Heart left ventricle (tissue), 13 donors: ENCODE measurements at regions not wholly inside any gene's neighbourhood (a gene's known extent, or its start where the extent isn't known, plus 50 kb on each side); places are given as distances from the start of the nearest gene placed in this dataset.

ENCODE experiments used
- CTCF ChIP-seq, 12 donors: fragments of 200-600 bp; sonication (generic) in 4 of 12; IDR thresholded peaks; one replicate each; pipeline versions ENCODE4 v1.5.0 to v1.8.0; 2018 to 2022; ENCODE audit warnings: antibody characterized with exemption in 12 of 12, mild to moderate bottlenecking in 5 of 12
- POLR2A ChIP-seq, 2 donors: fragments of 450-650 bp; IDR thresholded peaks; one replicate each; pipeline ENCODE4 v1.6.1; 2017; ENCODE audit warnings: antibody characterized with exemption in 2 of 2, mild to moderate bottlenecking in 2 of 2, moderate library complexity in 2 of 2
- donor health status: ischemic (EF 13 %, LVEDD 7.1; RV severe dilation, severe dysfunction).
- donor health status: DM: no; HTN: yes; CAD: no.
- donor health status: DM: no; HTN: no; CAD: no.
- donor health status: ischemic (EF 25% LVEDD 6.9; RV normal size, moderate dysfunction).
- donor health status: ischemic (EF 25% LVEDD 5.7; RV mildly dilated, moderate dysfunction).
- donor health status: ischemic (EF 35%, LVEDD 5.7; RV mildly dilated, moderate dysfunction).
- donor health status: nonischemic (EF 11% LVEDD 7.7; RV severe dilation, severe dysfunction).
- donor health status: DM: yes; HTN: yes; CAD: no.
- donor health status: PGD.
- donor health status: ischemic (EF 29% LVEDD 5.4; RV normal size, mild dysfunction).
- donor health status: nonischemic (EF 23%, LVEDD 6.1; RV moderate dilation, normal function).

DNA sequence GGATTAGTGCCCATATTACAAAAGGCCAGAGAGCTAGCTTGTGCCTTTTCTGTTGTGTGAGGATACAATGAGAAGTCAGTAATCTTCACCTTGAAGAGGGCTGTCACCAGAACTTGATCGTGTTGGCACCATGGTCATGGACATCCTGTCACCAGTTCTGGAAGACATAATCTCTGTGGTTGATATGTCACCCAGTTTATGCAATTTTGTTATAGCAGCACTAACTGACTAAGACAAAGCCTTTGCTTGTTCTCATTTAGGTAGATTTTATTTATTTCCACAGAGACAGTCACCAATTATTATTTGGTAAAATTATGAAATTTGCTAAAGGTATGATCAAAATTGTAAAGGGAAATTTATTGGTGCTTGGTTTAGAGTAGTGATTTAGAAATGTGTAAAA, 308.8 kb upstream of the CPXCR1 start:
- no peak for TF ChIP-seq CTCF (IDR thresholded peaks at IDR 0.05)
- no peak for TF ChIP-seq POLR2A (IDR thresholded peaks at IDR 0.05)
